ENCODE measurements at regions not wholly inside any gene's neighbourhood (a gene's known extent, or its start where the extent isn't known, plus 50 kb on each side); places are given as distances from the start of the nearest gene placed in this dataset.

DNA sequence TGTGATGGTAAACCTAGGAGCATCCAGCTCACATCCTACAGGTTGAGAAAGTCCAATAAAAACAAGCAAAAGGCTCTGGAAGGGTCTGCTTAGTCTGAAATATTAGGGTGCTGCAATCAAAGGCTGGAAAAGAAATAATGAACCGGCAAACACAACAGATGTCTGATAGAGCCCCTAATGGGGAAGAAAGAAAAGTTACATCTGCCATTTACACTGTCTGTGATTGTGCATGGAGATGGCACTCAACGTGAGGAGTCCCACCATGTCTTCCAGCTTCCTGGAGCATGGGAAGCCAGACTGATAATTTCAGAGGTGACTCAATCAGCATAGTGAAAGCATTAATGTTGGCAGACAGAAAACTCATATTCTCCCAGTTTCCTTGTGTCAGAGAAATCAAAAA lies 307.8 kb downstream of the EPHA4 start:
- Histone ChIP-seq H3K4me1 (replicated peaks in 1 of 2; ENCODE audit: control insufficient read depth in 2 of 2, insufficient read depth in 2 of 2, low read length in 2 of 2) (no peaks in the 10 kb centered on the region), H3K9ac (ENCODE audit: insufficient read depth in 1 of 2, low read depth in 2 of 2, low read length in 2 of 2) (no peak overlapping the region), H3K36me3 (ENCODE audit: control insufficient read depth, insufficient read depth, low read length) (no peaks in the 10 kb centered on the region), H3K79me2 (ENCODE audit: control insufficient read depth, insufficient read depth, low read length) (no peaks in the 10 kb centered on the region), H2AFZ (ENCODE audit: low read depth, low read length) (no peak overlapping the region), H3K4me2 (ENCODE audit: insufficient read depth, low read length) (no peak overlapping the region), H3K9me1 (ENCODE audit: control insufficient read depth, insufficient read depth, low read length) (no peaks in the 10 kb centered on the region), H3K27me3 (ENCODE audit: control insufficient read depth in 2 of 2, insufficient read depth in 2 of 2, low read length in 2 of 2) (no peaks in the 10 kb centered on the region), H4K20me1 (replicated peaks; ENCODE audit: control insufficient read depth, insufficient read depth, low read length) (no peaks in the 10 kb centered on the region), H3K27ac (ENCODE audit: extremely low read depth, low read depth, low read length) (no peak overlapping the region), H3K4me3 (no peak overlapping the region), H3K9me3 (replicated peaks; ENCODE audit: control insufficient read depth, insufficient read depth, low read depth, low read length) (no peaks in the 10 kb centered on the region)
- no TSS peak for BruUV-seq (replicated peaks)
- CTCF ChIA-PET (ENCODE audit: low intra/inter-chr PET ratio): no interaction called here
- in situ Hi-C loops (cut with MboI) (no loop called here), intact Hi-C loops (cut with micrococcal nuclease) (no loop called here)
- TF ChIP-seq ZNF23 (CRISPR knock-in tag; IDR thresholded peaks at IDR 0.05) (no peak), PTRF (tag; IDR thresholded peaks at IDR 0.05) (no peak), POLR2H (tag; IDR thresholded peaks at IDR 0.05; ENCODE audit: low read depth) (no peak), TAF9B (IDR thresholded peaks at IDR 0.05; ENCODE audit: partially characterized antibody) (no peak), NELFE (IDR thresholded peaks at IDR 0.05; ENCODE audit: insufficient read depth, insufficient read length) (no peak)
- TF ChIP-seq, protein P1, sequence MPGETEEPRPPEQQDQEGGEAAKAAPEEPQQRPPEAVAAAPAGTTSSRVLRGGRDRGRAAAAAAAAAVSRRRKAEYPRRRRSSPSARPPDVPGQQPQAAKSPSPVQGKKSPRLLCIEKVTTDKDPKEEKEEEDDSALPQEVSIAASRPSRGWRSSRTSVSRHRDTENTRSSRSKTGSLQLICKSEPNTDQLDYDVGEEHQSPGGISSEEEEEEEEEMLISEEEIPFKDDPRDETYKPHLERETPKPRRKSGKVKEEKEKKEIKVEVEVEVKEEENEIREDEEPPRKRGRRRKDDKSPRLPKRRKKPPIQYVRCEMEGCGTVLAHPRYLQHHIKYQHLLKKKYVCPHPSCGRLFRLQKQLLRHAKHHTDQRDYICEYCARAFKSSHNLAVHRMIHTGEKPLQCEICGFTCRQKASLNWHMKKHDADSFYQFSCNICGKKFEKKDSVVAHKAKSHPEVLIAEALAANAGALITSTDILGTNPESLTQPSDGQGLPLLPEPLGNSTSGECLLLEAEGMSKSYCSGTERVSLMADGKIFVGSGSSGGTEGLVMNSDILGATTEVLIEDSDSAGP (CRISPR knock-in tag; IDR thresholded peaks at IDR 0.05): no peak
- TF ChIP-seq, protein P2, sequence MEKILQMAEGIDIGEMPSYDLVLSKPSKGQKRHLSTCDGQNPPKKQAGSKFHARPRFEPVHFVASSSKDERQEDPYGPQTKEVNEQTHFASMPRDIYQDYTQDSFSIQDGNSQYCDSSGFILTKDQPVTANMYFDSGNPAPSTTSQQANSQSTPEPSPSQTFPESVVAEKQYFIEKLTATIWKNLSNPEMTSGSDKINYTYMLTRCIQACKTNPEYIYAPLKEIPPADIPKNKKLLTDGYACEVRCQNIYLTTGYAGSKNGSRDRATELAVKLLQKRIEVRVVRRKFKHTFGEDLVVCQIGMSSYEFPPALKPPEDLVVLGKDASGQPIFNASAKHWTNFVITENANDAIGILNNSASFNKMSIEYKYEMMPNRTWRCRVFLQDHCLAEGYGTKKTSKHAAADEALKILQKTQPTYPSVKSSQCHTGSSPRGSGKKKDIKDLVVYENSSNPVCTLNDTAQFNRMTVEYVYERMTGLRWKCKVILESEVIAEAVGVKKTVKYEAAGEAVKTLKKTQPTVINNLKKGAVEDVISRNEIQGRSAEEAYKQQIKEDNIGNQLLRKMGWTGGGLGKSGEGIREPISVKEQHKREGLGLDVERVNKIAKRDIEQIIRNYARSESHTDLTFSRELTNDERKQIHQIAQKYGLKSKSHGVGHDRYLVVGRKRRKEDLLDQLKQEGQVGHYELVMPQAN (IDR thresholded peaks at IDR 0.05; ENCODE audit: borderline replicate concordance): no peak
- TF ChIP-seq, protein P3, sequence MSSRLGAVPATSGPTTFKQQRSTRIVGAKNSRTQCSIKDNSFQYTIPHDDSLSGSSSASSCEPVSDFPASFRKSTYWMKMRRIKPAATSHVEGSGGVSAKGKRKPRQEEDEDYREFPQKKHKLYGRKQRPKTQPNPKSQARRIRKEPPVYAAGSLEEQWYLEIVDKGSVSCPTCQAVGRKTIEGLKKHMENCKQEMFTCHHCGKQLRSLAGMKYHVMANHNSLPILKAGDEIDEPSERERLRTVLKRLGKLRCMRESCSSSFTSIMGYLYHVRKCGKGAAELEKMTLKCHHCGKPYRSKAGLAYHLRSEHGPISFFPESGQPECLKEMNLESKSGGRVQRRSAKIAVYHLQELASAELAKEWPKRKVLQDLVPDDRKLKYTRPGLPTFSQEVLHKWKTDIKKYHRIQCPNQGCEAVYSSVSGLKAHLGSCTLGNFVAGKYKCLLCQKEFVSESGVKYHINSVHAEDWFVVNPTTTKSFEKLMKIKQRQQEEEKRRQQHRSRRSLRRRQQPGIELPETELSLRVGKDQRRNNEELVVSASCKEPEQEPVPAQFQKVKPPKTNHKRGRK (tag; IDR thresholded peaks at IDR 0.05): no peak
- TF ChIP-seq, protein P4, sequence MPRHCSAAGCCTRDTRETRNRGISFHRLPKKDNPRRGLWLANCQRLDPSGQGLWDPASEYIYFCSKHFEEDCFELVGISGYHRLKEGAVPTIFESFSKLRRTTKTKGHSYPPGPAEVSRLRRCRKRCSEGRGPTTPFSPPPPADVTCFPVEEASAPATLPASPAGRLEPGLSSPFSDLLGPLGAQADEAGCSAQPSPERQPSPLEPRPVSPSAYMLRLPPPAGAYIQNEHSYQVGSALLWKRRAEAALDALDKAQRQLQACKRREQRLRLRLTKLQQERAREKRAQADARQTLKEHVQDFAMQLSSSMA (CRISPR knock-in tag; IDR thresholded peaks at IDR 0.05): no peak
- FAIRE-seq: no peak
- ATAC-seq: no peak
- DNase-seq (ENCODE audit: extremely low read depth in 1 of 4, low spot score in 3 of 4): no peak
- POLR2A ChIA-PET: no interaction called here
- WGBS (ENCODE audit: insufficient coverage, low coverage, missing lambda C conversion rate): 7% methylated on average over 2 of the region's 2 CpGs

Data from K562 (cell line).